Left ventricle myocardium superior (tissue), 1 donor: ENCODE measurements at regions not wholly inside any gene's neighbourhood (a gene's known extent, or its start where the extent isn't known, plus 50 kb on each side); places are given as distances from the start of the nearest gene placed in this dataset.

Experiments
- ATAC-seq: fragments of 200-7000 bp; cut with Tn5 transposase; one replicate; pipeline ENCODE4 v1.9.1; 2020; ENCODE audit warnings: mild to moderate bottlenecking, moderate library complexity
- DNase-seq: peaks from one replicate; pipeline ENCODE4 v3.0.0-alpha.2; 2020
- intact Hi-C: fragments of 100-400 bp; cut with micrococcal nuclease; formaldehyde crosslinking; loops from one replicate; pipeline ENCODE4 v1.11.0; 2022
- donor health status: DM: no; HTN: yes; CAD: no; lungs with severe emphysema.

DNA sequence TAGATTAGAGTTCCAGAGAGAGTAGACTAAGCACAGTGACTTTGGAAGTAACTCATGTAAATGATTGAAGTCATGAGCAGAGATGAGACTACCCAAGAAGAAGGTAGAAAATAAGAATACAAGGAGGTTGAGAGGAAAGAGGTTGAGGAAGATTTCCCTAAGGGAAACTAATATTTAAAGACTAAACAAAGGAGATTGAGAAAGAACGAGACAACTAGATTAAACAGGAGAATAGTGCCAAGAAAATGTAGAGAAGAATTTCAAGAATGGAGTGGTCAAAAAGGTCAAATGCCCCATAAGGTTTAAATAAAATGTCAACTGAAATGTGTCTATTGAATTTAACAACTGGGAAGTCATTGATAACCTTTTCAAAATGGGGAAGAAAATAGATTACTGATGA lies 59.0 kb downstream of the RPS29 start:
- ATAC-seq (no peak), DNase-seq (no peak)
- intact Hi-C loops, result no loop called here

DNA sequence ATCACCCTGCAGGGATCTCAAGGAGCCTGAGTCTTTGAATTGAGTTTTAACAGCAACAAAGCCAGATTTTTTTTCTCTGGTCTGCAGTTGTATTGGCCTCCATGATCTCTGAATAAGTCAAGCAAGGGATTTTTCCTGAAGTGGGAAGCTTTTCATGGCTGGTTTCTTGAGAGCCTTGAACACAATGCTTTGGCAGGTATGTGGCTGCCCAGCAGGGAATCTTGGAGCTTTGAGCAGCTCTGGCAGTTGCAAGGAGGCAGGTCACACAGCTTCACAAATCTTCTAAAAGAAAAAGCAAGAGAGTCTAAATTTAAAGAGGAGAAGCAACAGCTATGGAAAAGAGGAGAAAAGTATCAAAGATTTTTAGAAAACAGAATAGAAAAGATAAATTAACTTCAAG lies 60.1 kb downstream of the RPS29 start:
- DNase-seq (no peak), ATAC-seq (no peak)
- intact Hi-C loops, result no loop called here

DNA sequence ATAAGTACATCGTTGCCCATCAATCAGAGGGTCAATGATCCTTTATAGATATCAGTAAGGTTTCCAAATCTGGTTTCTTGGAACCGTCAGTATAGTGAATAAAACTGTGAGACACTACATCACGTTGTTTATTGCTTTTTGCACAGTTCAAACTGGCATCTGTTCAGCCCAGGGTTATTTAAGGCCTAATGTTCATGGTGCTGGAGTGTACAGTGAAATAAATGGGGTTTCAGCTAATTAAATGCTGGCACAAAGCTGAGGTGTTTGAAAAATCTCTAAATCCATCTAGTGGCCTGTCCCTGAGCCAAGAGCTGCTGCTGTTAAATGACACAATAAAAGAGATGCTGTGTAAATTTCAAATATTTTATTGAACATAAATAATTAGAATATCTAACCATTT lies 69.9 kb downstream of the RPS29 start:
- DNase-seq, result no peak
- intact Hi-C loops, result no loop called here
- ATAC-seq, result no peak

DNA sequence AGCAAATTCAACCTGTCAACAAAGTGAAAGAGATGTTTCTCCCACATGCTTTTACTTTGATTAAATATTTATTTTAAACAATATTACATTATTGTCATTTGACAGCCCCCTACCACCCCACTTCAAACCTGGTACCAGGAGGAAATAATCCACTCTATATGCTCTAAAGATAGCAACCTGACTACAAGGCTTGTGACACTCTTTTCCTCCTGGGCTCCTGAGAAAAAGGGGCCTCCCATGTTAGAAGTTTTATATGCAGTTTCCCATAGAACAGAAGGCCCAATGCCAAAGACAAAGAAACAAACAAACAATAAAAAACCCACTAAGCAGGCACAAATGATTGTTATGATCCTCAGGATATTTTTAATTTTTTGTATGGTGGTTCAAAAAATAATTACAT lies 73.6 kb downstream of the RPS29 start:
- intact Hi-C loops, result no loop called here
- no peak for DNase-seq
- ATAC-seq, result no peak

DNA sequence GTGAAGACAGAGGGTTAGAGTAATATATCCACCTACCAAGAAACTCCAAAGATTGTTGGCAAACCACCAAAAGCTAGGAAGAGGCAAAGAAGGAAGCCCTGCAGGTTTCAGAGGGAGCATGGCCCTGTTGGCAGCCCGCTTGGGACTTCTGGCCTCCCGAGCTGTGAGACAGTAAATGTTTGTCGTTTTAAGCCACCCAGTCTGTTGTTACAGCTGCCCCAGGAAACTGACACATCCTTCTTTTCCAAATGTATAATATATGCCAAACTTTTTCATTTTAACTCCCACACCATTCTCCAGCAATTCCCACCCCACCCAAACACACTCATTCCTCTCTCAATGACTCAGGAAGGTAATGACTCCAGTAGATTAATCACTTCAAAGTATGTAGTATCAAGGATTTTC lies 74.0 kb downstream of the RPS29 start:
- ATAC-seq (no peak), DNase-seq (no peak)
- intact Hi-C loops, result no loop called here

DNA sequence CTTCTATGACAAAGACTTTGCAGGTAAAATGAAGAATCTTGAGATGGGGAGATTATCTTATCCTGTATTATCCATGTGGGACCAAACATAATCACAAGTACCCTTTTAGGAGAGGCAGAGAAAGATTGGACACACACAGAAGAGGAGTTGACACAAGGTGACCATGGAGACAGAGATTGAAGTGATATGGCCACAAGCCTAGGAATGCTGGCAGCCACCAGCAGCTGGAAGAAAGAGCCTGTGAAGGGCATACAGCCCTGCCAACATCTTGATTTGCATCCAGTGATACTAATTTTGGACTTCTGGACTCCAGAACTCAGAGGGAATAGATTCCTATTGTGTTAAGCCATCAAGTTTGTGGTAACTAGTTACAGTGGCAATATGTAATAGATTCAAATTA lies 78.1 kb downstream of the RPS29 start:
- intact Hi-C loops, result no loop called here

DNA sequence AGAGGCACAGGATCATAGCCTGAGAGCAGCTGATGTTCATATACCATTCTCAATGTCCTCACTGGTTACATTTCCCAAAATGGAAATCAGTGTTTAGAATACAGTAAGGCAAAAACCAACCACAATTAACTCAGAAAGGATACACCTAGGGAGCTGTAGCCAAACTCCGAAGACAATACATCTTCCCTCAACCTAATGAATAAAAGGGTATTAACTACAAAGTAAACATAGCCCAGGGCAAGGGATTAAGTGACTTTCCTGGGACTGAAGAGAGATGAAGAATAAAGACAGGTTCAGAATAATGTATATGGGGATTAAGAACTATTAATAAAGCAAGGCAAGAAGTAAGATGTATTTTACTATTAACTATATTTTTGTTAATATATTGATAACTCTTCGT lies 79.5 kb downstream of the RPS29 start:
- intact Hi-C loops, result no loop called here
- DNase-seq, result no peak
- no peak for ATAC-seq

More for the DNA sequence above, 78.1 kb downstream of the RPS29 start:
- no peak for ATAC-seq
- no peak for DNase-seq

DNA sequence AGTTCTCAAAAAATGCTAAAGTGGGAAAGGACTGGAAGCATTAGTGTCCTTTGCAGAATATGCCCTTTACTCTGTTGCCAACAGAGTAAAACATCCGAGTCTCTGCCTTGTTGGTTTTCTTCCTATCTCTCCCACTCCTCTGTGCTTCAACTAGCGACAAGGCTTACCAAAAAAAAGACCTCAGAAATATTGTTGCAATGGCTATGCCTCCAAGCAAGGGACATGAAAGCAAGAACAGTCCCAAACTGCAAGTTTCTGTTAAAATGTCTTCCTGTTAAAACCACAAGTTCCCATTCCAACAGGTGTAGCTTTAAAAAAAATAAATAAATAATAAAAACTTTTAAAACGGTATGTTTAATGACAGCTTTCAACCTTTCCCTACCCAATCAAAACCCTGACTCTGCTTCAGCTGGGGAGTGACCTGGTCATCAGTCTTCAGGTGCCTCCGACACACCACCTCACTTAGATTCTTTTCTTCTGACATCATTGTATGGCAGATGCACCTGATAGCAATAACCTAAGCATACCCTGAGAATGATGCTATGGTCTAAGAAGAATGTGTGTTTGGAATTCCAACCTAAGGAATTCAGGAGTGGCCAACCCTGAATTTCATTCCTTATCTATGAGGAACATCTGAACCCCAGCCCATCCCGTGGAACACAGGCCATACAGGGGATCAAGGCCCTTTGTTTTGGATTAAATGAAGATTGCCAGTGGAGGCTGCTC lies 81.0 kb downstream of the RPS29 start:
- intact Hi-C loops, result no loop called here
- DNase-seq, result no peak
- no peak for ATAC-seq

DNA sequence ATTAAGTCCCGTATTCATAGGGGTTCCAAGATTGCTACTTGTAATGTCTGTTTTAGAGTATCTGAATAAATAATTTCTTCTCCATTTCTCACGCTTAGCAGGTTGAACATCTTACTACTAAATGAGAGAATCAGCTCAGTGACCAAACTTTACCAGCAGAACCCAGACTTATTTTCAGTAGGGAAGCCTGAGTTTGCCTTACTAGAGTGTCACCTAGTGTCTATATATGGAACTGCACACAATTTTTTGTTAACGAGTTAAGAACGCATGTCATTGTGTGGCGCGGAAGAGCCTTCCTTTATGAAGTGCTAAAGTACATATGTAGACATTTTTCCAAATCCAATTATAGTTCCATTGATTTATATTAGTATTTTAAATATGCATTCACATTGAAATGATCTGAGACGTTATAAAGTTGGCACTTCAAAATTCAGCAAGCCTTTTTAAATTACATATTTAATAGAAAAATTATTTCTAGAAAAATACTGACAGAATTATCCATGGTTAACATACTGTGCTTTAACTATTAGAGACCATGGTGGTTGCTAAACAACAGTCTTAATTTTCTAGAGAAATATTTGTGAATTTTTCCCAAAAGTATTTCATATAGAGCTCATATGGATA lies 88.3 kb downstream of the RPS29 start:
- DNase-seq (no peak), ATAC-seq (no peak)
- intact Hi-C loops, result no loop called here

DNA sequence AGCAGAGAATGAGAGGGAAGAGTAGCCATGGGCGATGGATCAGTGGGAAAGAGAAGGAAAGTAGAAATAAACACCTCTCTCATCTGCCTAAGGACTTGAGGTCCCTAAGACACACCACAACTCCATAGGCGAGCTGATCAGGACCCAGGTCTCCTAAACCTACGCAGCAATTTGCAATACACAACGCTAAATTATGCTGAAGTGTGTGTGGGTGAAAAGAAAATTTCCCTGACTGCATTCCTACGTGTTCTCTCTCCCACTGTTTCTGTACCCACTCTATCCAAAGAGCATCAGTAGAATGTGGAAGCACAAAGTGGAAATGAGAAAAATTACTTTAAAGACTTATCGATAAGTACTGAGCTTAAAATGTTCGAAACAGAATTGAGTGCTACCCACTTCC lies 88.9 kb downstream of the RPS29 start:
- ATAC-seq, result no peak
- intact Hi-C loops, result no loop called here
- no peak for DNase-seq

DNA sequence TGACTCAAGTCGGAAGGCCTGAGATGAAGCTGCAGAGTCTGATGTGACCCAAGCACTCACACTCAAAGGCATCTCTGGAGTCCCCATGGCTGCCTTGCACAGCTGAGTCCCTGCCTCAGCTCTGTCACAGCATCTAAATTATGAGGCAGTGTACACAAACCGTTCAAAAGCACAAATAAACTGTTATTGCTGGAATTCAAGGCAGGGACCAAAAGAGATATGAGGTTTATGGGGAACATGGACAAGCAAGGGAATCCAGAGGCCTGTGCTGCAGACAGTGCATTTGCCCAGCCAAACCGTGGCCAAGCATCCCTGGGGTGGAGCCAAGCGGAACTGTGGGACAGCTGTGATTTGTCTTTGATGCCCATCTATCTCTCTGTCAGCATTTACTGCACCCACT lies 91.3 kb downstream of the RPS29 start:
- intact Hi-C loops, result no loop called here
- ATAC-seq (no peak), DNase-seq (no peak)

DNA sequence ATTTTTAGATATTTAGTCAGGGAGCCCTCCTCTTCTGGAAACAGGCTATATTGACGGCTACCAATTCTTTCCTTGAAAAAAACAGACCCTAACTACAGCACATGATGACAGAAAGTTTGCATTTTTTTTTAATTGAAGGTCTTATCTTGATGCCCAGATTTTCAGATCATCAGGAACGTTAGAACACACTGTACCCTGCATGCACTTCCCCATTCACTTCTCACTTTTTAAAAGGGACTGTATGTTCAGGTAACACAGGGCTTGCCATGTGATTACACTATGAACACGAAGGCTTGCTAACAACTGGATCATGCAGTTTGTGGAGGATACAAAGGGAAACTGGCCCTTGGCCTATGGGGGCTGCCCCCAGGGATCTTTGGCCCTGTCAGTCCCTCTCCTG lies 92.6 kb downstream of the RPS29 start:
- ATAC-seq (no peak), DNase-seq (no peak)
- intact Hi-C loops, result no loop called here

DNA sequence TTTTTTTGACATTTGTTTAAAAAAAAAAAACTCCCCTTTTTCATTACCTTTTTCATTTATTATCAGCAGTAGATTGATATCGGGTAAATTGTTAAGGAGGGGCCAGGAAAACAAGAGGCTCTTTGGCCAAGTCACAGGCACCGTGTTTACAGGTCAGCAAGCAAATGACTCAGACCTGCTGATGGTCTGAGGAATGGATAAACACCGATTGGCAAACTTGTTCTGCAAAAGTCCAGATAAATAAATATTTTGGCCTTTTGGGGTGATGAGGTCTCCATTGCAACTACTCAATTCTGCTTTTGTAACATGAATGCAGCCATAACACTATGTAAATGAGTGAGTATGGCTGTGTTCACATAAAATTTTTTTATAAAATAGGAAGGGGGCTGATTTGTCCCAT lies 94.0 kb downstream of the RPS29 start:
- DNase-seq, result no peak
- intact Hi-C loops, result no loop called here
- no peak for ATAC-seq

DNA sequence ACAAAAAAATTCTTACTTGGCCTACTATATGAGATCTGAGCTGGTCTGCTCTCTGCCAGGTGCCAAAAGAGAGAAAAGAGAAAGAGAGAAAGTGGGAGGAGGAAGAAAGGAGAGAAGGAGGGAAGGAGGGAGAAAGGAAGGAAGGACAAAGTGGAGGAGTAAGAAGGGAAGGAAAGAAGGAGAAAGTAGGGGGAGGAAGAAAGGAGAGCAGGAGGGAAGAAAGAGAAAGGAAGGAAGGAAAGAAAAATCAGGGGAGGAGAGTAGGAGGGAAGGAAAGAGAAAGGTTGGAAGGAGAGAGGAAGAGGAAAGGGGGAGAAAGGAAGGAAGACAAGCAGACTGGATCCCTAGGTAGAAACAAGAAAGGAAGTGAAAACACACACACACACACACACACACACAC lies 96.8 kb downstream of the RPS29 start:
- DNase-seq (no peak), ATAC-seq (no peak)
- intact Hi-C loops, result no loop called here

DNA sequence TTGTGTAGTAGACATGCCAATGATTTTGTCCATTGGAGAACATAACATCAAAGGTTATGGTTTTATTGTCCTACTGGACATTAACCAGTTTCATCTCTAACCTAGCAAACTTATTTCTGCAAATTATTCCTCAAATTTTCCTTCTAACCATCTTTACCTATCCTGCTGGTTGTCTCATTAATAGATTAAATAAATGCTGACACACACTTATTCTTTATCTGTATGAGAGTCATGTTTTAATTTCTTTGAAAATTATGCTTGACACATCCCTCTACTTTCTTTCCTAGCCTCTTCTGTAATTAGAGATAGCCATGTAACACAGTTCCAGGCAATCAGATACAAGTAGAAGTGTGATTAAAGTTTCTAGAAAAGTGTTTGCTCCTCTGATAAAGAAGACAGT lies 98.9 kb downstream of the RPS29 start:
- intact Hi-C loops, result no loop called here
- ATAC-seq, result no peak

DNA sequence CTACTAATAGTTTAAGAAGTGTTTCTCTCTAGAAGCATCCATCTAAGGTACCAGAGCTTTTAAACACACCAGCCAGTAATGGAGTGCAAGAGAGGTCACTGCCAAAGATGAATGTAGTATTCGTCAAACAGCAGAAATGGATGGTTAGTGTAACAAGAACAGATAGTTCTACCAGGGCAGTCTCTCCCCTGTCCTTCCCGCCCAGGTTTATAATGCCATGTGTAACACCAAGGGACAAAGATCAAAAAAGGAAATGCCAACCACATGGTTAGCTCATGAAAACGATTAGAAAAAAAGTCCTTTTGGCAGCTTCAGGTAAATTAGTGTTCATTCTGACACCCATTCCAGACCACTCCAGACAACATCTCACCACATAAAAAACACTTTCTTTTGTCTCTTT lies 100.9 kb downstream of the RPS29 start:
- intact Hi-C loops, result no loop called here
- DNase-seq, result no peak
- ATAC-seq, result no peak

More for the DNA sequence above, 98.9 kb downstream of the RPS29 start:
- no peak for DNase-seq

DNA sequence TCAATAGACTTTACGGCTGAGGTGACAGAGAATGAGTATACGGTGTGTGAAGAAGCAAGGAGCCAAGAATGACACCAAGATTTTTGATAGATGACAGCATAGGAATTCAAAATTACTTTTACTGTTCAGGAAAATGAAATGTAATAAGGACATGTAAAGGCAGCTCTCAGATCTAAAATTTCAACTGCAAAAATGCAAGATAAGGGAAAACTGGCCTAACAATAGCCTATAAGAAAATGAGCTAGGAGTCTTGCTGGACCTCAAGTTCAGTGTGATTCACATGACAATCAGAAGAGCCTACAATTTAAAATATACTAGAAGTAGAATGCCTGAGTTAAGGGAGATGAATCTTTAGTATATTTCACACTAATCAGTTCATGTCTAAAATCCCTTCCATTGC lies 102.0 kb downstream of the RPS29 start:
- DNase-seq, result no peak
- intact Hi-C loops, result no loop called here
- ATAC-seq, result no peak

DNA sequence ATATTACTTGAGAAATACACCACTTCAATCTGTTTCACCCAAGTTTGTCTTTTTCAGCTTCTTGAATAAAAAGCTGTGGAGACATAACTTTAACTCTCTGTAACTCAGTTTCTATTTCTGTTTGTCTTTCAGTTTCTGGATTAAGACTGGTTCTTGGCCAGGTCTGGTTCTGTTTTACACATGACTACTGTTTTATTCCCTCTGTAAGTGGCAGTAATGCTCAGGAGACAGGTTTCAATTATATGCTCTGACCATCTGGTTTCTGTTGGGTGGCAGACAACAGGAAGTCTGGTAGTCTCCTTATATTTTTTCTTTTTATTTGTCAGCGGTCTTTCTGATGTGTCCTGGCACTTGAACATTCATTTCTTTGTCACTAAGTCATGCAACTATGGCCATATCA lies 102.9 kb downstream of the RPS29 start:
- no peak for DNase-seq
- ATAC-seq, result no peak
- intact Hi-C loops, result no loop called here

DNA sequence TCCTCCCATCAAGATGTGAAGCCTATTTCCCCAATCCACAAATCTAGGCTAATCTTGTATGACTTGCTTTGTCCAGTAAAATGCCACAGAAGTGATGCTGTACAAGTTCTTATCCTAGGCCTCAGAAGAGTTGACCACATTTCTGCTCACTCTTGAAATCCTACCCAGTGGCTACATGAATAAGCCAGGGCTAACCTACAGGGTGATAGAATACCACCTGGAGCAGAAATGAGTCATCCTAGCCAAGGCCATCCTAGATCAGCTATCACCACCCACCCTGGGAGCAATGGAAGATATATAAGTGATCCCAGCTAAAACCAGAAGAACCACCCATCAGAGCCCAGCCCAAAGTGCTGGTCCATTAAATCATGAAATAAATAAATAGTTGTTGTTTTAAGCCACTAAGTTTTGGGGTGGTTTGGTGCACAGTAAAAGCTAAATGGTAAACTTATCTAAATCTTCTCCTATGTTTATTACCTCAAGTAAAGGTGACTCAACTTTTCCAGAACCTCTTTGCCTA lies 105.1 kb downstream of the RPS29 start:
- no peak for DNase-seq
- intact Hi-C loops, result no loop called here
- ATAC-seq, result no peak

DNA sequence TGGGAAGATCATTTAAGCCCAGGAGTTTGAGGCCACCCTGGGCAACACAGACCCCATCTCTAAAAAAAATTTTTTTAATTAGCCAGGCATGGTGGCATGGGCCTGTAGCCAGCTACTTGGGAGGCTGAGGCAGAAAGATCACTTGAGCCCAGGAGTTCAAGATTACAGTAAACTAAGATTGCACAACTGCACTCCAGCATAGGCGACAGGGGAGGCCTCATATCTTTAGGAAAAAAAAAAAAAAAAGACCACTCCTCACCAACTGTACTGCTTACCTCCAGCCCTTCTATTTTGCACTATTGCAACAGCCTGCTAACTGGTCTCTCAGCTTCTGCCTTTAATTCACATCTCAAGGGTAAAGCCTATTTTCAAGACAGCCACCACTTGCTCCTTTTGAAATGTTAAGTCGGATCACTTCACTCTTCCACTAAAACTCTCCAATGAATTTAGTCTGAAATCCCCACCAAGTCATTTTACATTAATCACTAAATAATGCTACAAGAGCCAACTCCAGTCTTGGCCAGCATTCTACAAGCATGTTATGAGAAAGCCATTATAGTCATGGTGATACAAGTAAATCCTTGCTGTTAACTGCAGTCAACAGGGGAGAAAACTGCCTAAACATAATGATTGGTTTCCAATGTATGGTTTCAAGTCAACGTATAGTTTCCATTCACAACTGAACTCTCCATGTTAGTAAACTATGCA lies 106.0 kb downstream of the RPS29 start:
- DNase-seq (no peak), ATAC-seq (no peak)
- intact Hi-C loops, result no loop called here

DNA sequence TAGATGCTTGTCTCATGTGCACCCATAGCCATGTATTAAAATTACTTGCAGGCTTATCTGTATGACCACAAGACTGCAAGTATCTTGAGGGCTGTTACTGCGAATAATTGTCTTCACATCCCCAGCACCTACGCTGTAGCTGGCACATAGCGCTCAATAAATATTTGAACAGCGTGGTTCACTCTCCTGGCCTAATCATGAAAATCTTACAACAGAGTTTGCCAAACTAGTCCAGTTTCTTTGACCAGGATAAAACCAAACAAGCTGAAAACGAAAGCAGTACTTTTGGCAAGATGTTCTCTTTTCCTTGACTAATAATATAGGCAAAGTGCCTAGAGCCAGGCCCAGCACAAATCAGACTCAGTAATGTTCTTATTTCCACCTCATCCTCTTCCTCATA lies 106.7 kb downstream of the RPS29 start:
- ATAC-seq, result no peak
- no peak for DNase-seq
- intact Hi-C loops, result no loop called here
